Neural cell (in vitro differentiated cells): ENCODE measurements at regions not wholly inside any gene's neighbourhood (a gene's known extent, or its start where the extent isn't known, plus 50 kb on each side); places are given as distances from the start of the nearest gene placed in this dataset.
"Not testable (repeated sequence)": the region's sequence is repeated elsewhere in the genome, so short reads cannot be mapped to it uniquely, and the experiment has no call there.

Source experiments
- H2AFZ ChIP-seq: fragments of 200-600, 300-800 bp; sonication (generic), shearing (Covaris generic); 2 replicates; pipeline ENCODE4 v1.6.0; 2014; ENCODE audit warnings: low read depth, mild to moderate bottlenecking, antibody characterized with exemption, low read length, moderate library complexity
- H3F3A ChIP-seq: fragments of 200-600 bp; shearing (Covaris generic); 2 replicates; pipeline ENCODE4 v1.6.1; 2016; ENCODE audit warnings: mild to moderate bottlenecking, moderate library complexity, mixed read lengths, antibody characterized with exemption, low read length; ENCODE audit not compliant: insufficient read depth, poor library complexity, severe bottlenecking
- H3K27ac ChIP-seq: fragments of 200-600, 300-800 bp; sonication (generic), shearing (Covaris generic); 2 replicates; pipeline ENCODE4 v1.5.1; 2014; ENCODE audit warnings: mild to moderate bottlenecking, low read length, moderate library complexity
- H3K27me3 ChIP-seq: fragments of 300-800, 200-600 bp; sonication (generic), shearing (Covaris generic); 2 replicates; pipeline ENCODE4 v1.6.0; 2014; ENCODE audit warnings: mild to moderate bottlenecking, low read depth, low read length, moderate library complexity; ENCODE audit not compliant: insufficient read depth
- H3K36me3 ChIP-seq: fragments of 300-800, 200-600 bp; sonication (generic), shearing (Covaris generic); 2 replicates; pipeline ENCODE4 v1.5.1; 2014; ENCODE audit warnings: mild to moderate bottlenecking, antibody characterized with exemption, low read length, moderate library complexity; ENCODE audit not compliant: insufficient read depth
- H3K4me2 ChIP-seq: fragments of 300-800, 200-600 bp; sonication (generic), shearing (Covaris generic); 2 replicates; pipeline ENCODE4 v1.6.0; 2014; ENCODE audit warnings: mild to moderate bottlenecking, low read length
- H3K4me3 ChIP-seq: fragments of 300-800, 200-600 bp; sonication (generic), shearing (Covaris generic); 2 replicates; pipeline ENCODE4 v1.5.1; 2014; ENCODE audit warnings: mild to moderate bottlenecking, low read length, moderate library complexity
- H3K79me2 ChIP-seq: fragments of 200-600 bp; shearing (Covaris generic); replicated peaks from 2 replicates; pipeline ENCODE4 v1.6.0; 2014; ENCODE audit warnings: mild to moderate bottlenecking, low read length, moderate library complexity; ENCODE audit not compliant: insufficient read depth
- H3K9ac ChIP-seq: fragments of 300-800, 200-600 bp; sonication (generic), shearing (Covaris generic); 2 replicates; pipeline ENCODE4 v1.6.1; 2016; ENCODE audit warnings: mild to moderate bottlenecking, low read length, mixed read lengths
- H3K9me2 ChIP-seq: fragments of 200-600 bp; shearing (Covaris generic); 2 replicates; pipeline ENCODE4 v1.6.1; 2016; ENCODE audit warnings: mild to moderate bottlenecking, low read length, mixed read lengths; ENCODE audit not compliant: insufficient read depth
- H3K9me3 ChIP-seq: fragments of 200-600, 300-800 bp; sonication (generic), shearing (Covaris generic); 2 replicates; pipeline ENCODE4 v1.6.1; 2016; ENCODE audit warnings: mild to moderate bottlenecking, mixed run types, low read length, moderate library complexity, mixed read lengths
- H4K20me1 ChIP-seq: fragments of 200-600 bp; shearing (Covaris generic); 2 replicates; pipeline ENCODE4 v1.6.1; 2016; ENCODE audit warnings: mild to moderate bottlenecking, mixed run types; ENCODE audit not compliant: insufficient read depth
- CTCF ChIP-seq: fragments of 450-650 bp; IDR thresholded peaks from 2 replicates; pipeline ENCODE4 v1.5.1; 2014; ENCODE audit warnings: antibody characterized with exemption, mild to moderate bottlenecking, moderate library complexity; ENCODE audit not compliant: poor library complexity, severe bottlenecking
- EP300 ChIP-seq: fragments of 450-650 bp; conservative IDR thresholded peaks from 2 replicates; pipeline ENCODE4 v1.6.1; 2014; ENCODE audit warnings: antibody characterized with exemption, mild to moderate bottlenecking, moderate library complexity; ENCODE audit not compliant: poor library complexity, severe bottlenecking
- EZH2 ChIP-seq: fragments of 200-600, 300-800 bp; shearing (Covaris generic), sonication (generic); IDR thresholded peaks from 2 replicates; pipeline ENCODE4 v1.6.1; 2014; ENCODE audit warnings: antibody characterized with exemption, low read length, borderline replicate concordance, mild to moderate bottlenecking; ENCODE audit not compliant: insufficient read depth, poor library complexity, severe bottlenecking
- MXI1 ChIP-seq: fragments of 450-650 bp; conservative IDR thresholded peaks from 2 replicates; pipeline ENCODE4 v1.6.1; 2014; ENCODE audit warnings: antibody characterized with exemption, mild to moderate bottlenecking; ENCODE audit not compliant: poor library complexity, severe bottlenecking
- POLR2AphosphoS5 ChIP-seq: IDR thresholded peaks from 2 replicates; pipeline ENCODE4 v1.6.1; 2012
- RAD21 ChIP-seq: fragments of 450-650 bp; conservative IDR thresholded peaks from 2 replicates; pipeline ENCODE4 v1.6.1; 2014; ENCODE audit warnings: antibody characterized with exemption, mild to moderate bottlenecking, moderate library complexity
- REST ChIP-seq: IDR thresholded peaks from 2 replicates; pipeline ENCODE4 v1.6.1; 2012; ENCODE audit warnings: borderline replicate concordance
- SMC3 ChIP-seq: fragments of 450-650 bp; conservative IDR thresholded peaks from 2 replicates; pipeline ENCODE4 v1.6.1; 2014; ENCODE audit warnings: antibody characterized with exemption, mild to moderate bottlenecking, moderate library complexity; ENCODE audit not compliant: poor library complexity
- TAF1 ChIP-seq: IDR thresholded peaks from 2 replicates; pipeline ENCODE4 v1.6.1; 2012; ENCODE audit warnings: low read depth

GRCh38 chr5:16987776-16988175 lies 51.7 kb upstream of the MYO10 start:
- no peaks in the 10 kb centered on the region for H3K36me3 ChIP-seq
- no peak overlapping the region for H2AFZ ChIP-seq
- H3K9me2 ChIP-seq, result no peaks in the 10 kb centered on the region
- H4K20me1 ChIP-seq, result no peaks in the 10 kb centered on the region
- H3F3A ChIP-seq, result no peaks in the 10 kb centered on the region
- no peaks in the 10 kb centered on the region for H3K9me3 ChIP-seq
- H3K4me3 ChIP-seq, result no peak overlapping the region
- no peaks in the 10 kb centered on the region for H3K27me3 ChIP-seq
- H3K9ac ChIP-seq, result no peak overlapping the region
- no peak overlapping the region for H3K4me2 ChIP-seq
- H3K27ac ChIP-seq, result no peak overlapping the region
- TF ChIP-seq EZH2 (no peak), POLR2AphosphoS5 (no peak), TAF1 (no peak), EP300 (no peak), REST (no peak), RAD21 (no peak), MXI1 (no peak), SMC3 (no peak), CTCF (no peak)
- H3K79me2 ChIP-seq, result no peaks in the 10 kb centered on the region

- H3K9ac ChIP-seq, H3K79me2 ChIP-seq, H3F3A ChIP-seq, H3K4me3 ChIP-seq, H3K9me2 ChIP-seq, H3K27ac ChIP-seq, H2AFZ ChIP-seq, H4K20me1 ChIP-seq, H3K36me3 ChIP-seq, H3K4me2 ChIP-seq, H3K9me3 ChIP-seq, H3K27me3 ChIP-seq: not testable (repeated sequence)
Observed at GRCh38 chr5:16990817-16991520, 54.9 kb upstream of the MYO10 start.

GRCh38 chr5:16992006-16992405 lies 55.9 kb upstream of the MYO10 start:
- H3K9me2 ChIP-seq, result no peaks in the 10 kb centered on the region
- no peaks in the 10 kb centered on the region for H3K36me3 ChIP-seq
- no peaks in the 10 kb centered on the region for H3F3A ChIP-seq
- H4K20me1 ChIP-seq, result no peaks in the 10 kb centered on the region
- H3K4me3 ChIP-seq, result no peak overlapping the region
- H3K9me3 ChIP-seq, result no peaks in the 10 kb centered on the region
- H3K9ac ChIP-seq, result no peak overlapping the region
- TF ChIP-seq SMC3 (no peak), TAF1 (no peak), REST (no peak), POLR2AphosphoS5 (no peak), EZH2 (no peak), EP300 (no peak), RAD21 (no peak), CTCF (no peak), MXI1 (no peak)
- no peak overlapping the region for H2AFZ ChIP-seq
- H3K27me3 ChIP-seq, result no peaks in the 10 kb centered on the region
- no peaks in the 10 kb centered on the region for H3K79me2 ChIP-seq
- no peak overlapping the region for H3K27ac ChIP-seq
- H3K4me2 ChIP-seq, result no peak overlapping the region
